Activated CD4-positive, alpha-beta memory T cell treated with anti-CD3 and anti-CD28 coated beads, Interleukin-2, amount 10 ng/mL, durations not matched to agents 7 days and 5 days (primary cell): ENCODE measurements at regions not wholly inside any gene's neighbourhood (a gene's known extent, or its start where the extent isn't known, plus 50 kb on each side); places are given as distances from the start of the nearest gene placed in this dataset.

Source experiments
- CTCF ChIA-PET: fragments of 350-600 bp; sonication (Branson Sonifier 250); formaldehyde crosslinking; loops from one replicate; lab custom pipeline; 2021; ENCODE audit warnings: antibody characterized with exemption, inconsistent platforms; lab: Charles Lee
- POLR2A ChIA-PET: fragments of 350-600 bp; sonication (Branson Sonifier 250); formaldehyde crosslinking; loops from one replicate; lab custom pipeline; 2021; ENCODE audit warnings: antibody characterized with exemption; lab: Charles Lee
- DNase-seq: peaks from one replicate; pipeline ENCODE4 v3.0.0-alpha.2; 2020
- H3K27ac Mint-ChIP-seq: one replicate; pipeline ENCODE4 v1.8.0; 2021; ENCODE audit warnings: mild to moderate bottlenecking, mixed read lengths
- H3K27me3 Mint-ChIP-seq: one replicate; pipeline ENCODE4 v1.8.0; 2021; ENCODE audit warnings: mixed read lengths
- H3K36me3 Mint-ChIP-seq: one replicate; pipeline ENCODE4 v1.8.0; 2021; ENCODE audit warnings: low read depth, mixed read lengths
- H3K4me1 Mint-ChIP-seq: one replicate; pipeline ENCODE4 v1.8.0; 2021; ENCODE audit warnings: mixed read lengths
- H3K4me3 Mint-ChIP-seq: one replicate; pipeline ENCODE4 v1.8.0; 2021; ENCODE audit warnings: mild to moderate bottlenecking, mixed read lengths
- H3K9me3 Mint-ChIP-seq: one replicate; pipeline ENCODE4 v1.8.0; 2021; ENCODE audit warnings: mixed read lengths

- H3K4me1 Mint-ChIP-seq: peaks cover 6% of the 10 kb centered on the region
- POLR2A ChIA-PET: interaction anchor here (0.7 to 4.4 kb wide), 12 partner anchors 9 to 631 kb away, joined by 3 to 43 read pairs (median 4); partner anchors contain the start of genes C1orf50 and P3H1
- no peak overlapping the region for H3K4me3 Mint-ChIP-seq
- peak; percentile 80 for DNase-seq
- no peaks in the 10 kb centered on the region for H3K36me3 Mint-ChIP-seq
- no peaks in the 10 kb centered on the region for H3K9me3 Mint-ChIP-seq
- CTCF ChIA-PET: interaction anchor here (0.6 to 8.2 kb wide), 57 partner anchors 9 to 924 kb away, joined by 3 to 380 read pairs (median 4); partner anchors contain the start of genes C1orf50, ELOVL1, P3H1 and SVBP
- H3K27me3 Mint-ChIP-seq: no peaks in the 10 kb centered on the region
- H3K27ac Mint-ChIP-seq: no peak overlapping the region
Measured at GRCh38 chr1:43073490-43074230, 98.4 kb downstream of the EBNA1BP2 start.

- Mint-ChIP-seq H3K27me3 (peaks cover 5% of the 10 kb centered on the region), H3K36me3 (no peaks in the 10 kb centered on the region), H3K4me3 (no peak overlapping the region), H3K4me1 (peaks cover 14% of the 10 kb centered on the region), H3K27ac (no peak overlapping the region), H3K9me3 (no peaks in the 10 kb centered on the region)
- CTCF ChIA-PET: interaction anchor here (1.7 to 8.2 kb wide), 12 partner anchors 11 to 305 kb away, joined by 3 to 380 read pairs (median 12); partner anchors contain the start of genes C1orf50, P3H1 and ZNF691
- POLR2A ChIA-PET: interaction anchor here (0.6 to 4.4 kb wide), 6 partner anchors 134 to 390 kb away, joined by 3 to 43 read pairs (median 4); partner anchors contain the start of gene YBX1
- DNase-seq: no peak
Measured at GRCh38 chr1:43072314-43072713, 99.8 kb downstream of the EBNA1BP2 start.

GRCh38 chr1:43071241-43071640 lies 100.8 kb downstream of the EBNA1BP2 start:
- ChIA-PET POLR2A (interaction anchor here (1.5 to 4.4 kb wide), 3 partner anchors 139 to 157 kb away, joined by 5 to 43 read pairs (median 35); no protein-coding TSS in a partner anchor), CTCF (interaction anchor here (4.8 to 8.2 kb wide), 3 partner anchors 148 to 293 kb away, joined by 65 to 380 read pairs (median 135); no protein-coding TSS in a partner anchor)
- Mint-ChIP-seq H3K4me3 (no peak overlapping the region), H3K36me3 (no peaks in the 10 kb centered on the region), H3K27ac (no peak overlapping the region), H3K4me1 (peaks cover 14% of the 10 kb centered on the region), H3K9me3 (no peaks in the 10 kb centered on the region), H3K27me3 (peaks cover 5% of the 10 kb centered on the region)
- no peak for DNase-seq

- H3K27me3 Mint-ChIP-seq: peaks cover 5% of the 10 kb centered on the region
- ChIA-PET POLR2A (interaction anchor here (4.4 kb wide), 1 partner anchor 155 kb away, joined by 43 read pairs; no protein-coding TSS in a partner anchor), CTCF (no interaction called here)
- DNase-seq: no peak
- H3K9me3 Mint-ChIP-seq: no peaks in the 10 kb centered on the region
- H3K4me1 Mint-ChIP-seq: peaks cover 14% of the 10 kb centered on the region
- no peak overlapping the region for H3K27ac Mint-ChIP-seq
- no peaks in the 10 kb centered on the region for H3K36me3 Mint-ChIP-seq
- no peak overlapping the region for H3K4me3 Mint-ChIP-seq
Measured at GRCh38 chr1:43069461-43070050, 102.5 kb downstream of the EBNA1BP2 start.

GRCh38 chr1:43068911-43069310 lies 103.2 kb downstream of the EBNA1BP2 start:
- Mint-ChIP-seq H3K4me1 (peaks cover 14% of the 10 kb centered on the region), H3K9me3 (no peaks in the 10 kb centered on the region), H3K4me3 (no peak overlapping the region), H3K27ac (no peak overlapping the region), H3K36me3 (no peaks in the 10 kb centered on the region), H3K27me3 (peaks cover 5% of the 10 kb centered on the region)
- ChIA-PET POLR2A (no interaction called here), CTCF (no interaction called here)
- DNase-seq: no peak

- DNase-seq: peak; percentile 31
- Mint-ChIP-seq H3K4me1 (peaks cover 10% of the 10 kb centered on the region), H3K27me3 (peaks cover 5% of the 10 kb centered on the region), H3K4me3 (no peak overlapping the region), H3K27ac (no peak overlapping the region), H3K36me3 (no peaks in the 10 kb centered on the region), H3K9me3 (no peaks in the 10 kb centered on the region)
- POLR2A ChIA-PET: no interaction called here
- CTCF ChIA-PET: no interaction called here
Measured at GRCh38 chr1:43067977-43068751, 103.9 kb downstream of the EBNA1BP2 start.

GRCh38 chr1:43067233-43067745 lies 104.8 kb downstream of the EBNA1BP2 start:
- Mint-ChIP-seq H3K4me3 (peak overlapping the region; percentile 14), H3K36me3 (no peaks in the 10 kb centered on the region), H3K4me1 (peaks cover 10% of the 10 kb centered on the region), H3K9me3 (no peaks in the 10 kb centered on the region), H3K27me3 (peaks cover 5% of the 10 kb centered on the region), H3K27ac (no peak overlapping the region)
- DNase-seq: no peak
- POLR2A ChIA-PET: no interaction called here
- CTCF ChIA-PET: no interaction called here

- no peak overlapping the region for H3K27ac Mint-ChIP-seq
- peaks cover 5% of the 10 kb centered on the region for H3K27me3 Mint-ChIP-seq
- CTCF ChIA-PET: no interaction called here
- peaks cover 10% of the 10 kb centered on the region for H3K4me1 Mint-ChIP-seq
- H3K9me3 Mint-ChIP-seq: no peaks in the 10 kb centered on the region
- no peaks in the 10 kb centered on the region for H3K36me3 Mint-ChIP-seq
- H3K4me3 Mint-ChIP-seq: no peak overlapping the region
- POLR2A ChIA-PET: no interaction called here
- DNase-seq: no peak
Measured at GRCh38 chr1:43066578-43066977, 105.5 kb downstream of the EBNA1BP2 start.

- no peaks in the 10 kb centered on the region for H3K36me3 Mint-ChIP-seq
- CTCF ChIA-PET: no interaction called here
- peaks cover 10% of the 10 kb centered on the region for H3K4me1 Mint-ChIP-seq
- no peak for DNase-seq
- POLR2A ChIA-PET: interaction anchor here (1.4 kb wide), 1 partner anchor 141 kb away, joined by 3 read pairs; no protein-coding TSS in a partner anchor
- H3K9me3 Mint-ChIP-seq: no peaks in the 10 kb centered on the region
- no peak overlapping the region for H3K4me3 Mint-ChIP-seq
- no peak overlapping the region for H3K27ac Mint-ChIP-seq
- H3K27me3 Mint-ChIP-seq: peaks cover 5% of the 10 kb centered on the region
Measured at GRCh38 chr1:43065616-43066399, 106.3 kb downstream of the EBNA1BP2 start.

GRCh38 chr1:43065191-43065590 lies 106.5 kb upstream of the SLC2A1 start:
- Mint-ChIP-seq H3K4me3 (no peak overlapping the region), H3K9me3 (no peaks in the 10 kb centered on the region), H3K27ac (no peak overlapping the region), H3K36me3 (no peaks in the 10 kb centered on the region), H3K27me3 (peaks cover 7% of the 10 kb centered on the region), H3K4me1 (peaks cover 11% of the 10 kb centered on the region)
- ChIA-PET POLR2A (interaction anchor here (1.4 kb wide), 1 partner anchor 141 kb away, joined by 3 read pairs; no protein-coding TSS in a partner anchor), CTCF (interaction anchor here (1.3 to 1.4 kb wide), 2 partner anchors 8 to 152 kb away, joined by 5 read pairs; no protein-coding TSS in a partner anchor)
- no peak for DNase-seq

GRCh38 chr1:43063394-43064219 lies 104.9 kb upstream of the SLC2A1 start:
- Mint-ChIP-seq H3K27me3 (peaks cover 12% of the 10 kb centered on the region), H3K36me3 (no peaks in the 10 kb centered on the region), H3K4me1 (peaks cover 23% of the 10 kb centered on the region), H3K4me3 (no peak overlapping the region), H3K9me3 (no peaks in the 10 kb centered on the region), H3K27ac (no peak overlapping the region)
- ChIA-PET POLR2A (interaction anchor here (1.0 kb wide), 1 partner anchor 11 kb away, joined by 3 read pairs; no protein-coding TSS in a partner anchor), CTCF (interaction anchor here (1.3 to 1.4 kb wide), 2 partner anchors 10 to 150 kb away, joined by 5 read pairs; no protein-coding TSS in a partner anchor)
- no peak for DNase-seq
